GM21619 (cell line): ENCODE measurements at regions not wholly inside any gene's neighbourhood (a gene's known extent, or its start where the extent isn't known, plus 50 kb on each side); places are given as distances from the start of the nearest gene placed in this dataset.
"Not testable (repeated sequence)": the region's sequence is repeated elsewhere in the genome, so short reads cannot be mapped to it uniquely, and the experiment has no call there.

Experiments
- ATAC-seq: cut with Tn5 transposase; IDR thresholded peaks from one replicate; pipeline ENCODE4 v1.9.1; 2021; ENCODE audit not compliant: unreplicated experiment

DNA sequence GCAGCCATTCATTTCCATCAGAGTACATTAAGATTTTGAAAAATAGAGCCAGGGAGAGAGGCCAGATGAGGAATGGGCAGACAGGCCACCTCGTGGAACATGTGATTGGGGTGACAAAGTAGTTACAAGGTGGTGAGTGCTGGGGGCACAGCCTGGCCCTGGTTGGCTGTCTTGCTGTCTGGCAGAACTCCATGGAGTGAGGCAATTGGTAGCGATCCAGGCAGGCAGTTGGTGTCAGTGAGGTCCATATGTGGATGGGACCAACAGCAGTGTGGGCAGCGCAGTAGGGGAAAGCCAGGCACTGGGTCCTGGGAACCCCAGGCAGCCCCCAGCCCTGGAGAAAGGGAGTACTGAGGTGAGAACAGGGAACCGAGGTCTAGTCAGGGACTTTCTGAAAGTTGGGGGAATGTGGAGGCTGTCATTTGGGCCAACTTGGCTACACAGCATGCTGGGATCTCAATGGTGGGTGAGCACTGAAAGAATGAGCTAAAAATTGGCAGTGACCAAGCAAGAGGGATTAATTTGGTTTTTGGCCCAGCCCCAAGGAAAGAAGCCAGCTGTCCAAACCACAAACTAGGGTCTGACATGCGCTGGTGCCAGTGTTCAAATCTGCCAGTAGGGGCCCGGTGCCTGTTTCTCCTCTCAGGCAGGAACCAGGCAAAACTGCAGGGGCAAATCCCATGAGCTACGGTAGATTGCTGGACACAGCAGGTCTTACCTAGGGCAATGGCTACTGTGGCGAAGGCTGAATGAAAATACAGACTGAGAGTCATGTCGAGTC lies 61.4 kb upstream of the E2F3 start:
- no peak for ATAC-seq

DNA sequence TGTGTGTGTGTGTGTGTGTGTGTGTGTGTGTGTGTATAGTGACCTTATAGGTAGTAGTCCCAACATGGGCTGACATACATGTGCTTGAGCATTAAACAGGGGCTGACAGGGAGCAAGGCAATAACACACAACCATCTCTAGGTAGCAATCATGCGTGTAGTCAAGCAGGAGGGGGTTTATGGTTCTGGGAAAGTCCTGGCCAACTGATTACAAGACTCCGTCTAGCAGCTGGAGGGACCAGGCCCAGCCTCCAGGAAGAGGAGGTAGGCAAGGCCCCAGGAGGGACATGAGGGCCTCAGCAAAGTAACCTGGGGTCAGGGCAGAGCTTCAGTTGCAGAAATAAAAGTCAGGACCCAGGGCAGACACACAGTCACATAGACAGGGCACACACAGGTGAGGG lies 60.6 kb upstream of the E2F3 start:
- no peak for ATAC-seq

DNA sequence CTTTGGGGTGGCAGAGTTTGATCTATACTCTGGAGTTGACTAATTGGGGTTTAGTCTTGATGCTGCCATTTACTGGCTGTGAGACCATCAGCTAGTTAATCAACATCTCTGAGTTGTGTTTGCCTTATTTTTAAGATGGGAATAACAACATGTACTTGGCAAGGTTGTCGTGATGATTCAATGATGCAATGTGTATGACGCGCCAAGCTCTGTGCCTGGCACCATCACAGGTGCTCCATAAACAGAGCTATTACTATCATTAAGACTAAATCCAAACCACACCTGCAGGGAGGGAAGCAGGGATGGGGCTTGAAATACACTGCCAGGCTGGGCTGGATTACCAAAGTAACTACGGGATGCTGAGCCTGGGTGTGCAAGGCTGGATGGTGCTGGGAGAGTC lies 60.1 kb upstream of the E2F3 start:
- ATAC-seq = no peak

DNA sequence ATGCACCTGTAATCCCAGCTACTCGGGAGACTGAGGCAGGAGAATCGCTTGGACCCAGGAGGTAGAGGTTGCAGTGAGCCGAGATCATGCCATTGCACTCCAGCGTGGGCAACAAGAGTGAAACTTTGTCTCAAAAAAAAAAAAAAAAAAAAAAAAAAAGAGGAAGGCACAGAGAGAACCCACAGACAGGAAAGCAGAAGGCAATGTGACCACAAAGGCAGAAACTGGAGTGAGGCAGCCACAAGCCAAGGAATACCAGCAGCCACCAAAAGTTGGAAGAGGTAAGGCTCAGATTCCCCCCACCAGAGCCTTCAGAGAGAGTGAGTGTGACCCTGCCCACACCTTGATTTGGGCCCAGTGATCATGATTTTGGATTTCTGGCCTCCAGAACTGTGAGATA lies 54.7 kb upstream of the E2F3 start:
- not testable (repeated sequence) for ATAC-seq

DNA sequence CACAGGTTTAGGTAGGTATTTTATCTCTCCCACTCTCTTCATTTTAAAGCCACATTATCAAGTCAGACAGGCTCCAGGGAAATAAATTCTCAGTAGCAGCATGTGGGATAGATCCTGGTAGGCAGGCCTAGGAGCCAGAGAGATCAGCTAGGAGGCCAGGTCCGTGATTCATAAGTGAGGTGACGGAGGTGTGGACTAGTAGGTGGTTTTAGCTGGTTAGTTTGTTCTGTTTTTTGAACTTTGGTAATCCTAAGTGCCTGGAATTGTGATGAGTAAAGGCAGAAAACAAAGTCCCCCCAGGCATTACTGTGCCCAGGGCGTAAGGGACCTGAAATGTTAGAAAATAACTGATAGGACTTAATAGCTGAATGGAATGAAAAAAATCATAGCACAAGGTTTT lies 53.6 kb upstream of the E2F3 start:
- no peak for ATAC-seq

DNA sequence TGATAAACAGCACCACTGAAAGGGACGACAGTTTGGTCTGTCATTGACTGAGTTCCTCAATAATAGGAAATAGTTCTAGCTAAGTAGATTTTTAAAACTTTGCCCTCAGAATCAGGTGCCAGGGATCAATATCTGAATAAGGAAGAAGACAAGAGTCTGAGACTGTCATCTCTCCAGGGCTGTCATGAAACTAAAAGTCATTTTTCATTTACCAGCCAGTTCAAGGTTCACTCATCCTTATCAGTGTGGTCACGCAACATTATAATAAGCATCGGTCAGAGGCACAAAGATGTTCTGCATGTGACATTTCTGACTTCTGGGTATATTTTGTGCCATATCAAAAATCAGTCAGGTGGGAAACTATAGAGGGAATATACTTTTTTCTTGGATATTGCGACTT lies 52.5 kb upstream of the E2F3 start:
- ATAC-seq = no peak

DNA sequence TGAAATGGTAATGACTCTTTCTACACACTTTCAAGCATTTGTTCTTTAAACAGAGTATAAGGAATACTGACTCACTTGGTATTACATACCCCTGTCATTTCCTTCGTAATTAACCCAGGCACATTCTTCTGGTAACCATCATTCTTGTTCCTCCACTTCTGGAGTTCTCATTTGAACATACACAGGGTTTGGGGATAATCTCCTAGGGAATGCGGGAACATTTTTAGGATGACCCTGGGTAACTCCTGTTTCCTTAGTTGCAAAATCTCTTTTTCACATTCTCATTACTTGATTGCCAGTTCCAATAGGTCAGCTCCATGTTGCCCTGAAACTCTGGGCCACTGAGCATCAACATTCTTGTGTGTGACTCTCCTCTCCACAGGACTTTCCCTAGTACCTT lies 51.5 kb upstream of the E2F3 start:
- ATAC-seq = no peak

DNA sequence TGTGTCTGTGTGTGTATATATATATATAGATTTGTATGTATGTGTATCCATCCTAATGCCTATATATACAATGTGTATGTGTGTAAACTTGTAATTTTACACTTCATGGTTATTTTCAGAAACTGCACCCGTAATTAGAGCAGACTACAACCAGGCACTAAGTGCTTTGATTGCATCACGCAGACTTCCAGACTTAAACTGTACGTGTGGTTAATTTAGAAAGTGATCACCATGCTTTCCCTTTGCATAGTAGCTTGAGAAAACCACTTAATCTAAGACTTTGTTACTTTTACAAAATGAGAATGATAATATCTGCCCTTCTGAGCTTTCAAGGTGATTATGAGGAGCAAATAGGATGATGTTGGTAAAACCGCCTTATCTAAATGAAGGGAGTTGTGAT lies 50.1 kb upstream of the E2F3 start:
- no peak for ATAC-seq
